Neural progenitor cell (in vitro differentiated cells): ENCODE measurements at regions not wholly inside any gene's neighbourhood (a gene's known extent, or its start where the extent isn't known, plus 50 kb on each side); places are given as distances from the start of the nearest gene placed in this dataset.

Experiments
- EZH2 ChIP-seq: fragments of 200-600 bp; sonication (generic); IDR thresholded peaks from 2 replicates; pipeline ENCODE4 v1.6.1; 2017; ENCODE audit warnings: antibody characterized with exemption, mild to moderate bottlenecking, moderate library complexity
- TF ChIP-seq, protein P1 (sequence below): fragments of 200-600 bp; sonication (generic); IDR thresholded peaks from 2 replicates; pipeline ENCODE4 v1.5.1; 2017; ENCODE audit warnings: antibody characterized with exemption, mild to moderate bottlenecking

DNA sequence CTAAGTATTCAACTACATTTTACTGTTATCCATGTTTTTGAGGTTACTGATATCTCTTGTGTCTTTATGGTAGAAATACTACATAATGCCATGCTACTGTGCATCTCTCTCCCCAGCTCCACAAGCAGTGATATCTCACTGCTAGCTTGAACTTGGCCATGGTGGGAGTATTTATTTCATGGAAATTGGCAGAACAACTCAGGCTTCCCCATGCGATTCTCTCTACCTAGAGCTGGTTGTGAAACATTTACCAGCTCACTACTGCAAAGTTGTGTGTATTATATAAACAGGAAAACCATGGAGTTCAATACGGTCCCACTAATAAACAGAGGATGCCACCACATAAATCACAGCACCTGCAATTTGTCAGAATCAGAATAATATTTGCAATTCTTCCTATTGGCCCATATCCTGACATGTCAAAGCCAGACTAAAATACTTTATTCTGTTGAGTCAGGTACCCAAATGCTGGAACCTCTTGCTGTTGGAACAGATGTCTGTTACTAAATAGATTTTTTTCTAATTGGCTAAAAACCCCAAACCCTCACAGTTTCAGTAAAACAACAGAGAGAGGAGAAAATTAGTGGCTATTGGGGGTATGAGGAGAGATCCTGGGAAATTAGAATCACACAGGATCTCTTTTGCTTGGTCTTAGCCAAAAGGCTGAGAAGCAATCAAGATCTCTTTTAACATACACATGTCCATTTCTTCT lies 91.4 kb upstream of the SLC10A2 start:
- TF ChIP-seq, protein P1, sequence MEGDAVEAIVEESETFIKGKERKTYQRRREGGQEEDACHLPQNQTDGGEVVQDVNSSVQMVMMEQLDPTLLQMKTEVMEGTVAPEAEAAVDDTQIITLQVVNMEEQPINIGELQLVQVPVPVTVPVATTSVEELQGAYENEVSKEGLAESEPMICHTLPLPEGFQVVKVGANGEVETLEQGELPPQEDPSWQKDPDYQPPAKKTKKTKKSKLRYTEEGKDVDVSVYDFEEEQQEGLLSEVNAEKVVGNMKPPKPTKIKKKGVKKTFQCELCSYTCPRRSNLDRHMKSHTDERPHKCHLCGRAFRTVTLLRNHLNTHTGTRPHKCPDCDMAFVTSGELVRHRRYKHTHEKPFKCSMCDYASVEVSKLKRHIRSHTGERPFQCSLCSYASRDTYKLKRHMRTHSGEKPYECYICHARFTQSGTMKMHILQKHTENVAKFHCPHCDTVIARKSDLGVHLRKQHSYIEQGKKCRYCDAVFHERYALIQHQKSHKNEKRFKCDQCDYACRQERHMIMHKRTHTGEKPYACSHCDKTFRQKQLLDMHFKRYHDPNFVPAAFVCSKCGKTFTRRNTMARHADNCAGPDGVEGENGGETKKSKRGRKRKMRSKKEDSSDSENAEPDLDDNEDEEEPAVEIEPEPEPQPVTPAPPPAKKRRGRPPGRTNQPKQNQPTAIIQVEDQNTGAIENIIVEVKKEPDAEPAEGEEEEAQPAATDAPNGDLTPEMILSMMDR, result no peak
- no peak for TF ChIP-seq EZH2
